Fibroblast of skin of right quadriceps (primary cell): ENCODE measurements at regions not wholly inside any gene's neighbourhood (a gene's known extent, or its start where the extent isn't known, plus 50 kb on each side); places are given as distances from the start of the nearest gene placed in this dataset.
"Not testable (repeated sequence)": the region's sequence is repeated elsewhere in the genome, so short reads cannot be mapped to it uniquely, and the experiment has no call there.

Experiments
- DNase-seq: peaks from one replicate; pipeline ENCODE4 v3.0.0-alpha.2; 2013

DNA sequence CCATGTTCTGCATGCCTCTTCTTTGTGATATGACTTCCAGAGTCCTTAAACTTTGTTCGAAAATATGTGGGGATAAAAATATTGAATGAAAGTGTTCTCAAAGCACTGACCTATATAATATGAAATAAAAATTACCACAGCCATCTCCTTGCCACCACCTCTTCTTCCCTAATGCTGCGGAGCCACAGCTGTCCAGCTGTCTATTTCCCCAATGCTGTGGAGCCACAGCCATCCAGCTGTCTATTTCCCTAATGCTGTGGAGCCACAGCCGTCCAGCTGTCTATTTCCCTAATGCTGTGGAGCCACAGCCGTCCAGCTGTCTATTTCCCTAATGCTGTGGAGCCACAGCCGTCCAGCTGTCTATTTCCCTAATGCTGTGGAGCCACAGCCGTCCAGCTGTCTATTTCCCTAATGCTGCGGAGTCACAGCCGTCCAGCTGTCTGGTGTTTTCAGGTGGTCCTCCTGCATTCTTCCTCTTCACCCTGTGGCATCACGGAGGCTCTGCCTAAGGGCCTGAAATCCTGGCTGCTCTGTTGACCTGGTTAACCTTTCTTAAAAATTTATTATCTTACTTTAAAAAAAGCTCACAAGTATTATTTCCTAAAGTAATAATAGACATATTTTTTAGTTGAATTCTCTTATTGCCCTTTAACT lies 266.1 kb upstream of the MEX3C start:
- DNase-seq: no peak

DNA sequence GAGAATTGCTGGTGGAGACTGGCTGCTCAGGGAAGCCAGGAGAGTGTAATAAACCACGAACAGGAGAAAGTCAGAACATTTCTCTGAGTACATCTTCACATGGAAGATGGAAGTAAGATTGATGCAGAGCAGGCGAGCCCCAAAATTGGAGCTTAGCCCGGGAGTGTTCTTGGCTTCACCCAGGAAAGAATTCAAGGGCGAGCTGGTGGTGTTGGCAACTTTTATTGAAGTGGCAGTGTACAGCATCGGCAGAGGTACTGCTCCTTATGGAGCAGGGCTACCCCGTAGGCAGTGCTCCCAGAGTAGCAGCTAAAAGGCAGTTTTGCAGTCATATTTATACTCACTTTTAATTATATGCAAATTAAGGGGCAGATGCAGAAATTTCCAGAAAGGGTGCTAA lies 281.4 kb upstream of the MEX3C start:
- no peak for DNase-seq

DNA sequence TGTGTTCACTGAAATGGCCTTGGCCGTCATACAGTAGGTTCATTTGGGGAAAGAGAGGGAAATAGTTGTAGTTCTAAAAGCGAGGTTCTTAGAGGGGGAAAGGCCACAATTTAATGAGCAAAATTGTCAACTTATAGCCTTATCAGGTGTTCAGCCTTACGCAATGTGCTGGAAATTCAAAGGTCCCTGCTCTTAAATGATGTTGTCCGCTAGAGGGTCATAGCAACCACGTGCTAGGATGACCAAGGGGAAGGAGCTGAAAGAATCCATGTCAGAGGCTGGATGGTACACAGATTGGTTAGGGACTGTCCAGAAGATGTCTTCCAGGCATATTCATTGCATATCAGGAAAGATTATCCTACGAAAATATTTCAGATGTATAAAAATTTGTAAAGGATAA lies 282.3 kb upstream of the MEX3C start:
- no peak for DNase-seq

DNA sequence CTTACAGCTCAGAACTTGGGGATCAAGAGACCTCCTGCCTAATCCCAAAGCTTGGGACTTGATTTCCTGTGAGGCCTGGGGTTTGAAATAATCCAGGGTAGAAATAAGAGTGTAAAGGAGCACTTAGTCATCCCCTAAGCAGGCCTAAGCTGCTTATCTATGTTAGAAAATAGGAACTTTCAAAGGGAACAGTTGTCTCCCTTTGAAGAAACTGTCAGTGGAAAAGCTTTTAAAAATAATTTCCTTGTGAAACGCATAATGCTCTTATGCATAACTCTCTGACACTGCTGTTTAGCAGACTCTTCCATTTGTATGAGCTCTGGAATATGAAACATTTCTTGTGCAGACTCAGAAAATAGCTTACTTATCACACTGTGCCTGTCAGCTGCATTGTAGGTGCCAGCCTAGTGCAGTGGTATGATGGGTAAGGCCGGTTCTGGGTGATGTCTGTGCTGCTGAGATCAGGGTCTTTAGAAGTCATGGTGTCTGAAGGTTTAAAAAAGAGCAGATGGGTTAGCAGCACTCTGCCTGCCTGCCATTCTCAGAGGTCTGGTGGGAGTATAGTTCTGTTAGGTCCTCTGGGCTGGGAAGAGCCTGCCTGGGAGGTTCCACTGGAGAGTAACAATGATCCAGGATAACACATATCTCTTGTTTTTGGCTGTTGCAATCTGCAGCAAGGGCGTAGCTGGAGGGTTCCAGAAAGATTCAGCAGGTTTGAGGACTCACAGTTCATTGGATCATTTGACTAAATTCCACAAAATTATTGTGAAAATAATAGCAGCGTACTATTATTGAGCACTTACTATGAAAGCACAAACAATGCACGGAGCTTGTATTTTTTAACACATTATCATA lies 283.2 kb upstream of the MEX3C start:
- DNase-seq: no peak

DNA sequence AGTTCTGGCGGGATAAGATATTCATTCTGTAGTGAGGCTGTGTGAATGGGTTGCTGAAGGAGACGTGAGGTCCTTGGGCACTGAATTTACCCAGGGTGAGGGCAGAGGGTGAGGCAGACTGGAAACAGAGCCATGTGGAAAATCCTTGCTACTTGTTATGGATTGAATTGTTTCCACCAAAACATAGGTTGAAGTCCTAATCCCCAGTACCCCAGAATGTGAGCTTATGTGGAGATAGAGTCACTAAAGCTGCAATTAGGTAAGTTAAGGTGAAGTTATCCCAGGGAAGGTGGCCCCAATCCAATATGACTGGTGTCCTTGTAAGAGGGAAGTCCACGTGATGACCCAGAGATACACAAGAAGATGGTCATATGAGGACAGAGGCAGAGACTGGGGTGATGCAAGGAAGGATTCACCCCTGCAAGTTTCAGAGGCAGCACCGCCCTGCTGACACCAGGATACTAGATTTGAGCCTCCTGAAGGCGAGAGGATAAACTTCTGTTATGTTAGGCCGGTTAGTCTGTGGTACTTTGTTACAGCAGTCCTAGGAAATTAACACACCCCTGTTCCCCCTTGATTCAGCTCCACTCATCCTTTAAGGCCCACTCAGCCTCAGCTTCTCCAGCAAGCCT lies 289.4 kb upstream of the MEX3C start:
- no peak for DNase-seq

DNA sequence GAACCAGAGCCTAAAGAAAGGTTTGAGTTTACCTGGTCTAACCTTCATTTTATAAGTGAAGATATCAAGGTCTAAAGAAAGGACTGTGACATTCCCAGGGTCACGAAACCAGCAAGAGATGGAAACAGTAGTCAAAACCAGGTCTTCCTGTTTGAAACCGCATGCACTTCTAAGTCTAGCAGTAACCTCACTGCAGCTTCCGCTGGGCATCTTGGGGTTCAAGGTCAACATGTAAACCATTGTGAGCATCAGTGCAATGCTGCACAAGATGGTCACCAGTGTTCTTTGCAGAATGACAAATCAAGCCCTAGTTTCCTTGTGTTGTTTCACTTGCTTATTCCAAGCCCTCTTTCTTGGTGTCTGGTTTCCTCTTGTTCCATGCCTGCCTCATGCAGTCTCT lies 292.9 kb upstream of the MEX3C start:
- DNase-seq: no peak

DNA sequence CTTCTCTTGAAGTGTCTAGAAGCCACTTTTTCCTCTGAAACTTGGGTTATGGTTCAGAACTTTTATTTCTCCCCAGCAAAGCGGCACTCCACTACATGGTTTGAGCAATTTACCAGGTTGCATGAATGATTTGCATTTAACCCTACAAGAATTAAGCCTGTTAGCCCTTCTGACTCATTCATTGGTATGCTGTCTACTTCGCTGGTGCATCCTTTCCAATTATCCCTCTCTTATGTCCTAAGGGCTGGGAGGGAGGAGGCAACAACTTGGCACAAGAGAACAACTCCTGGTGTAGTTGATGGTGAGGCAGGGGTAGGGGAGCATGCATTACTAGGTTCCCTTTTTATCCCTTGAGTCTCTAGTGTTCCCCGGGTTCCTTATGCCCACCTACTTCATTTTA lies 293.4 kb upstream of the MEX3C start:
- DNase-seq: no peak

DNA sequence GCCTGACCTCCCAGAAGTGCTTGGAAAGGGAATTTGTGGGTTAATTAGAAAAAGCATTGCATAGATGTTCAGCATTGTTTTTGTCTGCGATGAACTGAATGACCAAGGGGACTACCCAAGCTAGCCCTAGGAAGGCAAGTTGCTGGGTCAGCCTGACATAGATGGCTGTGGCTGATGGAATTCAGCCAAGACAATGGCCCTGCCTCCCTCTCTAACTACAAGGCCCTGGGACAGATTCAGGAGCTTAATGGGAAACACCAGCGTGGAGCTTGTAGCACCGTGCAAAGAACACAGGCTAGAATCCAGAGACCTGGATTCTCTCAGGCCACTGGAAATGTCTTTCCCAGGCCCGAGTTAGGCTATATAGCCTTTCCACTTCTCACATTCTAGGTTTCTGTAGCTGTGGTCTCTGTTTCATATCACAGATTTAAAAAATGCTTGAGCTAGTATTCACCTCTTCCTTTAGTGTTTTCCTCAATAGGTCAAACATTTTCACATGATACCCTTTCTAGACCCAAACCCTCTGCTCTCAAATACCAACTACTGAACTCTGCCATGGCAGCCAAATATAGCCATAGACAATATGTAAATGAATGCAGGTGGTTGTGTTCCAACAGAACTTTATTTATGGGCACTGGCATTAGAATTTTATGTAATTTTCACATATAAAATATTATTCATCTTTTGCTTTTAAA lies 294.3 kb upstream of the MEX3C start:
- DNase-seq: no peak

DNA sequence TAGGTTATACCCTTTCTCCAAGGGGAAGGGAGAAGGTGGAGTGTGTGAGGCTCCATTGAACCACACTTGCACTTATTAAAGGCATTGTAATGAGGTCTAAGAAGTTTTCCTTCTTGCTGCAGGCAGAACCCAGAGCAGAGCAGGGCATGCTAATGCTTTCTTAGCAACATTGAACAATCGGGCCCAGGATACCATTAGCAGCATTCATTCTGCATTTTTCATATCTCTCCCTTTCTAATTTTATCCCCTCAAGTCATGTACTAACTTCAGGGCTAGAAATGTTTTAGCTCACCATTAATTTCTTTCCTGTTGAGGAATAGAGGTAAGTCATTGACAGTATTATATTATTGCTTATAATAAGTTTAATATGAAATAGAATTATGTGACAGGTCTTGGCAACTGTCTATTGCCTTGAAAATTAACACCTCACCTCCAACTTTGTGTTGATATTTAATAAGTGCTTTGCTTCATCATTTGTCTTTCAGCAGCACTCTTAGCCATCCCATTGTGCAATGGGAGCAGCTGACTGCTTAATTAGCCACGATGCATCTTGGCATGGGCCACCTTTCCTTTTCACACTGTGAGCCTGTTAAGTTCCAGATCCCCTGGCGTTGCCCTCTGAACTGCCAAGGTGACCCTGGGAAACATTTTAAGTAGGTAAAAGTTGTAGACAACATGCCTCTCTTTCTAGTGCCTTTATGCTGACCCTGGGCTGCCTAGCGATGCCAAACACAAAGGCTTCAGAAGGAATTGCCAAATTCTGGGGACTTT lies 300.8 kb upstream of the MEX3C start:
- DNase-seq: no peak

DNA sequence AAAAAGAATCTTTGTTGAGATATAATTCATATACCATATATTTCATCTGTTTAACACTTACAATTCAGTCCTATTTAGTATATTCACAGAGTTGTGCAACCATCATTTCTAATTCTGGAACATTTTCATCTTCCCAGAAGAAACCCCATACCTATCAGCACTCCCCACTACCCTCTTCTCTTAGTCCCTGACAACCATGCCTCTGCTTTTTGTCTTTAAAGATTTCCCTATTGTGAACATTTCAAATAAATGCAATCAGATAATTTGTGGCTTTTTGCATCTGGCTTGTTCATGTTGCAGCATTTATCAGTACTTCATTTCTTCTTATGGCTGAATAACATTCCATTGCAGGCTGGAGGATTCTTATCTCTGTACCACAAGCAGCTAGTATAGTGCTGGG lies 305.9 kb upstream of the MEX3C start:
- no peak for DNase-seq

DNA sequence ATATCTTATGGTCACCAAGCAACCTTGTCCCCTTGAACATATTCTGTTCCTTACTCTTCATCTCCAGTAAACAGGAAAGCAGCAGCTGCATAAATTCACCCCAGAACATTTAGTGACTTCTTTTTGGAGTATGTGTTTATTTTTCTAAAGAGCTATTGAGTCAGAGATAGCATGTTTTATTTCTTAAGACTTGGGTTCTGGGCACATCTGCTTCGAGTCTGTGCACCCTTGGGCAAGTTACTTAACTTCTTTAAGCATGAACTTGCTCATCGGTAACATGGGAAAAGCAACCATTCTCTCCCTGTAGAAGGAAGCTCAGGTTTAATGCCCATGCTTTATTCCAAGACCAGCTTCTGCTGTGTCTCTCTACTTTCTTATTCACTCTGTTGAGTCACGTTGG lies 309.3 kb upstream of the MEX3C start:
- no peak for DNase-seq

DNA sequence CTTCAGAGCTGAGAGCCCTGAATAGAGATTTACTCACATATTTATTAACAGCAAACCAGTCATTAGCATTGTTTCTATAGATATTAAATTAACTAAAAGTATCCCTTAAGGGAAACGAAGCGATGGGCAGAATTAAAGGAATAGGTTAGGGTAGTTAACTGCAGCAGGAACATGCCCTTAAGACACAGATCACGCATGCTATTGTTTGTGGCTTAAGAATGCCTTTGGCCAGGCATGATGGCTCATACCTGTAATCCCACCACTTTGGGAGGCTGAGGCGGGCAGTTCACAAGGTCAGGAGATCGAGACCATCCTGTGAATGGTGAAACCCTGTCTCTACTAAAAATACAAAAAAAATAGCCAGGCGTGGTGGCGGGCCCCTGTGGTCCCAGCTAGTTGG lies 310.9 kb upstream of the MEX3C start:
- not testable (repeated sequence) for DNase-seq

DNA sequence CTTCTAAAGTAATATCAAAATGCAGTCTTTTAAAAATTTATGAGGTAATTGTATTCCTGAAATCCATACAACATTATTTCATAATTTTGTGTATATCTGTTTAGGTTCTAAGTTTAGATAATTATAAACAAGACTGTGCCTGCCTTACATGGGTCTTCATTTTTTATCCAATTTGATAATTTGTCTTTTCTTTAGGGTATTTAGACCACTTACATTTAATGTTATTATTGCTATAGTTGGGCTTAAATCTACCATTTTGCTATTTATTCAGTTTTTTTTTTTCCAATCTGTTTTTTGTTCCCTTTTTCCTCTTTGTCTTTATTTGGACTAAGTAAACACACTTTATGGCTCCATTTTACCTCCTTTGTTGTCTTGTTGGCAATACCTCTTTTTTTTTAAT lies 312.5 kb upstream of the MEX3C start:
- no peak for DNase-seq

DNA sequence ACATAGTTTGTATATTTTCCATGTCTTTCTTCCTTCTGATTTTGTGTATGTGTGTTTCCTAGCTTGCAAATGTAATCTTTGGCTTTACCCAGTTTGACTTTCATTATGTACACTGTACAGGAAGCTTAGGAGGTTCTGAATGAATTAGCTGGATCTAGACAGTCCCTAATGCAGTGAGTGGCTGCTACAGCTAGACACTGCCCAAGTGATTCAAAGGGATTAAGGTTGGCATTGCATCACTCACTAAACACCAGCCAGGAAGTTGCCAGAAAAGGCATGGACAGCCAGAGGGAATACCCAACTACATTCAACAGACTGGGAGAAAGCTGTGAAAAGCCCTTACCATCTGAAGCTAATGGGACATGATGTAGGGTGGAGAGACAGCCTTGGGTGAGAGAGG lies 316.0 kb upstream of the MEX3C start:
- no peak for DNase-seq

DNA sequence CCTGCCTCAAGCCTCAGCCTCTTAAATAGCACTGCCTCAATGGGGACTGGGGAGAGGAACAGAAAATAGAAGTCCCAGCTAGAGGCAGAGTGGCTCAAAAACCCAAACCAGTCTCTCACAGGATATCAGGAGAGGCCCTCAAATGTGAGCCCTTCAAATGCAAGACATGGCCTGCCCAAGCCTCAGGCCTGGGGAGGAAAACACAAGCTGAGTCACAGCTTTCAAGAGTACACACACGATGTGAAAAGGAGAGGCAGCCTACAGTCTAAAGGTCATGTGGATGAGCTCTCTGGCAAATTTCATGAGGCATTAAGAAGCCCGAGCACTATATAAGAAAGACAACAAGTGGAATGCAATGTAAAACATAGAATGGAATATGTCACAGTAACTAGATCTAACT lies 316.6 kb upstream of the MEX3C start:
- no peak for DNase-seq

DNA sequence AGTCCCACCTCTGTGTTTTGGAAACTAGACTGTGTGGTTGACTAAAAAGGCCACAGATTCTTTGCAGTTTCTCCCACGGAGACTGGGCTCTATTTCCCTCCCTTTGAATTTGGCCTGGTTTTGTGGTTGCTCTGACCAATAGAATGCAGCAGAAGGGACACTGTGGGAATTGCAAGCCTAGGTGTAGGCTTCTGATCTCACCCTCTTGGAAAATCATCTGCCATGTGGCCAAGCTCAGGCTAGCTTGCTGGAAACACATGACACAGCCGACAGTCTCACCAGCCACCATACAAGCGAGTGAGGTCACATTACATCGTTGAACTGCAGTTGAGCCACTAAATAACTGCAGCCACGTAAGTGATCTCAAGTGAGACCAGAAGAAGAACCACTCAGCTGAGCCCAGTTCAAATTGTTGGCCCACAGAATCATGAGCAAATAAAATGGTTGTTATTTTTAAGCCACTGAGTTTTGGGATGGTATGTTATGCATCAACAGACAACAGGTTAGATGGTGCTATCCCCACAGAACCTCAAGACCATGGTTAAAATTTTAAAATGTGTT lies 319.1 kb upstream of the MEX3C start:
- no peak for DNase-seq

DNA sequence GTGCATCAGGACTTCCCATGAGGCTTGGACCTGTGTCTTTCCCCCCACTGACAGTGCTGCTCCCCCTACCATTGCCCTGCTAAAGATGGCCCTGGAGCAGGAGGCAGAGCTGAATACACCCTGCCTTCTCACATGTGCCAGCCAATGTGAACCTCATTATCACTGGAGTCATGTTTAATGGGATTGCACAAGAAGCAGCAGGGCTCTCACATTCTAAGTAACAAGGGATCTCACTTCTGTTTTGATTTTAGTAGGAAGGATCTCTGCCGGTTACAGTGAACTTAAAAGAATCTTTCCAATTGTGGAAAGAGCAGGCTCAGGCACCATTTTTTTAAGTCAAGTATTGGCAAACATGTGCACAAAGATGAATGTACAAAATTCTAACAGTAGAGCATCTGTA lies 322.1 kb upstream of the MEX3C start:
- no peak for DNase-seq

DNA sequence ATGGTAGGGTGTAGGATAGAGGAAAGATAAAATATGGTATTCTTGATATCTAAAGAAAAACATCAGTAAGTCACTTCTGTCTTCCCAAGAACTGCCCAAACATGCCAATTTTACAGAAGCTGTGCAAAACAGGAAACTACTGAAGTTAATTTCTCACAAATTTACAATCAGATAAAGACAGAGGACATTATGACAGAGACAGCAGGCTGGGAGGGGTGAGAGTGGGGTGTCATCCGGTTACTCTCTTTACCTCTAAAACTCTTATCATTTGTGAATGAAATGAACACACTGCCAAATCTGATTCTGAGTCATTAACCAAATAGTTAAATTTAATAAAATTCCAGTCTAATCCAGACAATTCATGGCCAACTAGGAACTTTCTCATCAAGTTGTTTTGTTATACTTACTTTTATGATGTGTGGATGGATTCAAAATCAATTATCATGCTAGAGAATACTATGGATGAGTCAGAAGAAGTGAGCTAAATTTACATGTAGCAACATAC lies 323.2 kb upstream of the MEX3C start:
- no peak for DNase-seq

DNA sequence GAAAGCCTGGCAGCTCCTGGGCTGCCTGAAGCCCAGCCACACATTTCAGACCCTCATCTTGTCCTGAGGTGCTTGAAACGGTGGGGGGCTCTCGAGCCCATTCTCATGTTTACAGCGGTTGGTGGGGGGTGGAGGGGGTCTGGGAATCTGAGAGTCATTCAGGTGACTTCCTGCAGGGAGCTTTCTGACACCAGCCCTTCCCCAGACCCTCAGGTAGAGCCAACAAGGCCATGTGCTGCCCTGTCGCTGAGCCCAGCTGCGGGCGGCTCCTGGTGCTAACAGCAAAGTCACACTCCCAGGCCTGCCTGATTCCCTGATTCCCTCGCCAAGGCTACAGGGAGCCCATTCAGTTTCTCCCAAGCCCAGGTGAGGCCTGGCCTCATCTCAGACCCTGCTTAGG lies 324.9 kb upstream of the MEX3C start:
- DNase-seq: no peak

DNA sequence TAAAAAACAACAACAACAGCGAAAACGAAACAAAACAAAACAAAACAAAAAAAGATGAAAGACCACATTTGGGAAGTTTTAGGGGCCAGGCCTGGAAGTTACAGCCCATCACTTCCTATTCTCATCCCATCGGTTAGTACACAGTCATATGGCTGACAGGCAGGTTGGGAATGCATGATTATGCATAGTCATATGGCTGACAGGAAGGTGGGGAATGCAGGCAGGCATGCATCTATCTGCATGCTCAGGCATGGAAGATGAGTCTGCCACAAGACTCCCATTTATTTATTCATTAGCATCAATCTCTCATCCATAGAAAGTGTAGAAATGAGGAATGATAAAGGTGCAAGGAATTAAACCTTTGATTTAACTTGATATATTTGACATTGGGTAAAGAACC lies 325.3 kb upstream of the MEX3C start:
- DNase-seq: peak; percentile 17

DNA sequence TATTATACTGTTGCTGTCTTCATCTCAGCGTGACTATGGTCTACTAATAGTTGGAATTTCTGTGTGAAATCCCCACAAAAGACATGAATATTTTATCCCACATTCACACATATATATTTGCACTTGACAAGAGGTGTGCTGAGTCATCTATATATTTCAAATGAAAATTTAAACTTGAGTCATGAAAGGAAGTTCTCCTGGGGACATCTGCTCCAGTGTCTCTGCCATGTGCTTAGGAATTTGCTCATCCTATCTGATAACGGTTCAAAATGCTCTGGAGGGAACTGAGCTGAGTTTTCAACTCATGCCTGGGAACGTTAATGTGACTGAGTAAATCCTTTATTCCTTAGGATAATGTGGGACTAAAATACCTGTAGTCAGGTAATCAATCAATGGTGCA lies 326.2 kb upstream of the MEX3C start:
- DNase-seq: peak; percentile 4
